DMS153 treated with DMSO at 0.1 percent for 48 hours (cell line): ENCODE measurements at regions not wholly inside any gene's neighbourhood (a gene's known extent, or its start where the extent isn't known, plus 50 kb on each side); places are given as distances from the start of the nearest gene placed in this dataset.
A peak's percentile ranks its signal among the peaks of the same experiment; 100 is the strongest.
"Not testable (repeated sequence)": the region's sequence is repeated elsewhere in the genome, so short reads cannot be mapped to it uniquely, and the experiment has no call there.

Experiments
- DNase-seq: peaks from one replicate; lab custom pipeline; 2025; ENCODE audit not compliant: unreplicated experiment; lab: John Stamatoyannopoulos, UW

DNA sequence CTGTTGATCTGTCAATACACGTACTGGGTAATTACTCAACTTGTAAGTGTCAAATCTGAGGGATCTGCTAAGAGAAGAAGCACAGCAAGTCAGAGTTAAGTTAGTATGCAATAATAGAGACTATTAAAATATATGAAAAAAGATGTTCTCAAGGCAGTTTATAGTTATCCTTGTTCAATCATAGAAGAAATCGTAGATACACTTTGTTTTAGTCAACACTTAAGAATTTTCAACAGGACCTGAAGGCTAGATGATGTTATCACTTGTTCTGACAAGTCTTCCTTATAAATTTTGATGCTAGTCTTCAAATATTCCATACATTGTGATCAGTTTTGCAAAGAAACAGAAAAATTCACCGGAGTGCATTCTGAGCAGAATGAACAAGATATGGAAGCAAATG is 91.1 kb upstream of the KCNQ5 start:
- DNase-seq: no peak

DNA sequence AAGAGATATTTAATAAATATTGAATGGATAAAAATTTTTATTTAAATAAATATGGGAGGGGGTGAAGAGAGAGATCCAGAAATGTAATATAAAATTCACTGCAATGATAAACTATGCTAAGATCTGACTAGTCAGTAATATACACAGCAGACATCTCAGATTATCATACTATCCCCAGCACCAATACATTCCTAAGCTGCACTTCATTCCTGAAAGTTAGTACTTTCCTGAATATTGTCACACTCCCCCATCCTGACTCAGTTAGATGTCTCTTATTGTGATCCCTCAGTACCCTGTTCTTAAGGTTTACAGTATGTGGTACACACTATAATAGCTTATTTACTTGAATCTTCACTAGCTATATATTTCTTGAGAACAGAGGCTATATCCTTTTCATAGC is 88.3 kb upstream of the KCNQ5 start:
- no peak for DNase-seq

DNA sequence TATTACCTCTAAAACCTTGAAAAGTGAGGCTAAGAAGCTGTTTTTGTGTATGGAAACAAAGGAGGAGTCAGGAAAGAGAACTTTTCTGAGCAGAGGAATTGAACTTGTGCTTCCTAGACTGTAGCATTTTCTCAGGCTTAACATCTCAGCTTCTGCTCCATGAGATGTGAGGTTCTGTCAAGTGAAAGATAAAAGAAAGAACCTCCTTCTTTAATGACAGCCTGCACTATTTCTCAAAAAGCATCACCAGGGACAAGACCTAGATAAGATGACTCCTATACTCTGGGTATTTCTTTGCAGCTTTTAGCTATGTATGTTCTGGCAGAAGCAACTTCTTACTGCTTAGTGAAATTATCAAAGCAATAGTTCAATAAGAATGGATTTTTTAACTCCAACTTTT is 87.6 kb upstream of the KCNQ5 start:
- DNase-seq: no peak

DNA sequence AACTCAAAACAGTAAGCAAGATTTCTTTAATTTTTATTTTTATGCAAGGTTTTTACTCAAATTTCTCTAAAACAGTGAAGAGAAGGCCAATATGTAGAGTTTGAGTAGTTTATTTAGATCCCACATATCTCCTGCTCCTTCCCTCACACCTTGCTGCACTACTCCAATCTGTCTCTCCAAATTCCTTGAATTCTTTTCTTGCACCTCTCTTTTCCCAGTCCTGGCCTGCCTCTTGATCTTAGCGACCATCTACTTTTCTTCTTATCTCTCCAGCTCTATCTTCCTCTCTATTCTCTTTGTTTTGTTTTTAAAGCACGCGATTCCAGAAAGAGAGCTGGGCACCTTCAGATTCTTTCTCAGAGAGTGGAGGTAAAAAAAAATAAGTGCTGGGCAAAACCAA is 86.7 kb upstream of the KCNQ5 start:
- DNase-seq: no peak

DNA sequence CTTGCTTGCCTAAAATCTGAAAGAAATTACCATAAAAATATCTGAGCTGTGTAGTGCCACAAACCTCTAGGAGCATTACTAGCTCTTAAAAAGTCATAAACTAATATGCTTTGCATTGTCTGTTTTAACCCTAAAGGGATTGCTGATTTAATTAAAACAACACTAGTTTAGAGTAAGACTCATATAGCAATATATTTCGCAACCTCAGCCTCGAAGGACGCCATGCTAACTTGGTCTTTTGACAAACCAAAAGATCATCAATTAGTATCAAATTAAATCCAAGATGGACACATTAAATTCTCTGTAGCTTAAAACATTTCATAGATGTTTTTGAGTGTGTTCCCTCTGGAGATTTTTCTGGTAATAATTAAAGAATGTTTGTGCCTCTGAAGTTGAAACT is 74.8 kb upstream of the KCNQ5 start:
- DNase-seq: no peak

DNA sequence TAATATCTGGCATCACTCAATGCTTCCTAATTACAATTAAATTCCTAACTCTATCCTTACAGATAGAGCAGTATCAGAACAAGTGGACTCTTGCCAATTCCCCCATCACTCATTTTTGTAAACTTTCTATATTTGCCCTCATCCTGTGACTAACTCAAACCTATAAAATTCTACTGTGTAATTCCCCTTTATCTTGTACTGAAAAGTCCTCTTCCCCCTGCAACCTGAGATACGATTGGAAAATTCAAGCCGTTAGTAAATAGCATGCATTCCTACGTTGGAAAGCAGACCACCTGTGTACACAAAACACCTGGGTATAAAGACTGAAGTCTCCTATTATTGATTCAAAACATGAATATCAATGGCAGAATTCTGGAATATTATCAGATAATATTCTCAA is 70.4 kb upstream of the KCNQ5 start:
- DNase-seq: no peak

DNA sequence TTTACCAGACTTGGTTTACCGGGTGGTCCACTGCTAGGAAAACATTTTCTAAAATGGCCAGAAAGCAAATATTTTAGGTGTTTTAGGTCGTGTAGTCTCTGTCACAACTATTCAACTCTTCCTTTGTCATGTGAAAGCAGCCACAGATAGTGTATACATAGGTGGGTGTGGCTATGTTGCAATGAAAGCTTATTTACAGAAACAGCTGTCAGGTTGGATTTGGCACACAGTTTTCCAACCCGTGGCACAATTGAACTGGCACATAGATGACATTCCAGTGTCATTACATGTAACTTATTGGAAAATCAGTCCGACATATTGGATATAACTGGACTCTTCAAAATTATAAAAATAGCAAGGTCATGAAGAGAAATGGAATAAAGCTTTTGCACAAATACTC is 68.9 kb upstream of the KCNQ5 start:
- peak; percentile 74 for DNase-seq

DNA sequence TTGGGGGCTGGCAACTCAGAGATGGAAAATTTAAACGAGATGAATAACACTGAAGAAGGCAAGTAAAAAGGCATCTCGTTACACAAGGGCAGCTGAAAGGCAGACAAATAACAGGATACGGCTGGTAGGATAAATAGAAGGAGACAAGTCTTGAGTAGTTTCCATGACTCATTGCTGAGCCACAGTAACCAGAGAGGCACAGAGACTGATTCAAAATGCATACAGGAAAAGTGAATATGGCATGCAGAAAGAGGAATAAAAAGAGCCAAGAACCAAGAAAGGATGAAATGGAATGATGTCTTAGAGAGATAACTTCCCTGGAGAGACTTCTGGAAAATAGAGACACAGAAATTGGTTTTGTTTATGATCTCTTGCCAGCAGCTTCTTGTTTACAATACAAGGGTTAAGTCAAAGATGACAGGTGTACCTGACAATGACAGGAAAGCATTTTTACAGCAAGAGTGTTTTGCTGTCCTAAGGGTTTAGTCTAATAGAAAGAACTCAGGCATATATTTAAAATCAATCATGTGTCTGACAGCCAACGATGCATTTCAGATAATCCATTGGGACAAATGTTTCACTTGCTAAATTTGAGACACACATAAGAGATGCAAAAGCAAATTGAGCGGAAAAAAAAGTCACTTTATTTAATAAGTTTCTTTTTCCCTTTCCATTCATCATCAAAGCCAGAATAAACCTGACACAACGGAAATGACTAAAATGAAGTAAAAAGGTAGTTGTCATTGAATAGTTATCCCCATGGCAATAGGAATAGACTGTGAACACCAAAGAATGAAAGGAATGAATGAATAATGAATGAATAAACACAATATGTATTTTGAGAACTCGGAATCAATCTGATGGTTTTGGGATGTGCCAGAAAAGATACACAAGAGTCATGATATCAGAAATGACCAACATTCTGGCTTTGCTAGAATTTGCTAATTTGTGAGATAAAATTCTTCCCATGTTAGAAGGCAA is 68.0 kb upstream of the KCNQ5 start:
- peak; percentile 91 for DNase-seq

DNA sequence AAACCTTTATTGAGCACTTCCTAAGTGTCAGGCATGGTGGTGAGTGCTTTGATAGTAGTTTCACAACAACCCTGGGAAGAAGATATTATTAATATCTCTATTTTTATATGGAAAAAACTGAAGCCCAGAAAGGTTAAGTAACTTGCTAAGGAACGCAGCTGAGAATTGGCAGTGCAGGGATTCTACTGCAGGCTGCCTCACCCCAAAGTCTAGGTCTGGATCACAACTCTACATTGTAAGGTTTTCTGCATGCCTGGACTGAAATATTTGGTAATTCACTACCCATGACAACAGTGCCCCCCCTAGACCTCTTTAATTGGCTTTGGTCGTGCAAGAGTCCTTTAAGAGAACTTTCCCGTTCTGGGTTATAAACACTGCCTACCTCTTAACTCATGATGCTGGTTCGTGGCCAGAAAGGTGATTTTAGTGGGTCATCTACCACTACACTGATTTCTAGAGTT is 67.1 kb upstream of the KCNQ5 start:
- DNase-seq: no peak

DNA sequence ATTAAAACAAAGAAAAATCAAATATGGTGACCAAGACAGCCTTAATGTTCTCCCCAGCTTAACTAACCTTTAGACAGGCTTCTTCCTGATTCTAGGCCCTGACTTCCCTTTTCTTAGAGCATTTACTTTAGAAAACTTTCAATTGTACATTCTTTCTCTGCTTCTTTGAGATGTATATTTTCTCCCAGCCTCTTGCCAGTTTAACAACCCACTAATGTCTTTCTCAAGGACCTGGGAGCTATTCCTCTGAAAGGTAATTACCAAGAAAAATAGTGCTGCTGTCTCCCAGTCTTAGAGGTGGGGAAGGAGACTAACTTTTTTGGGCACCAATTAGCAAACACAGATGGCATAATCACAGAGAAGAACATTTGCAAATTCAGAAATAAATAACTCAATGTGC is 62.8 kb upstream of the KCNQ5 start:
- no peak for DNase-seq

DNA sequence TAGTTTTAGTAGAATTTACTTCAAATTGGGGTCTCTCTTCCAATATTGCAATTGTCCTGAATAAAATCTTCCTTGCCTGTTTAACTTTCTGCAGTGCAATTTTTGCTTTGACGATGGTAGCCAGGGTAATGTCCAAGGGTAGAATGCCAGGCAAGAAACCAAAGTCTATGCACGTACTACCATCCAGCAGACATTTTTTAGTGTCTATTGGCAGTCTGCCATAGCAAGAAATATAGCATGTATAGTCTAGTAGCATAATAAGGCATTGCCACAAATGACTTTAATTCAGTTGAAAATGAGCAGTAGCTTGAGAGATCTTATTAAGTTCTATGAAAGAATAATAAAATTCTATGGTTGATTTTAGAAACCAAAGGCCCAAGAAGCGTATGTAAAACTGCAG is 62.3 kb upstream of the KCNQ5 start:
- no peak for DNase-seq

DNA sequence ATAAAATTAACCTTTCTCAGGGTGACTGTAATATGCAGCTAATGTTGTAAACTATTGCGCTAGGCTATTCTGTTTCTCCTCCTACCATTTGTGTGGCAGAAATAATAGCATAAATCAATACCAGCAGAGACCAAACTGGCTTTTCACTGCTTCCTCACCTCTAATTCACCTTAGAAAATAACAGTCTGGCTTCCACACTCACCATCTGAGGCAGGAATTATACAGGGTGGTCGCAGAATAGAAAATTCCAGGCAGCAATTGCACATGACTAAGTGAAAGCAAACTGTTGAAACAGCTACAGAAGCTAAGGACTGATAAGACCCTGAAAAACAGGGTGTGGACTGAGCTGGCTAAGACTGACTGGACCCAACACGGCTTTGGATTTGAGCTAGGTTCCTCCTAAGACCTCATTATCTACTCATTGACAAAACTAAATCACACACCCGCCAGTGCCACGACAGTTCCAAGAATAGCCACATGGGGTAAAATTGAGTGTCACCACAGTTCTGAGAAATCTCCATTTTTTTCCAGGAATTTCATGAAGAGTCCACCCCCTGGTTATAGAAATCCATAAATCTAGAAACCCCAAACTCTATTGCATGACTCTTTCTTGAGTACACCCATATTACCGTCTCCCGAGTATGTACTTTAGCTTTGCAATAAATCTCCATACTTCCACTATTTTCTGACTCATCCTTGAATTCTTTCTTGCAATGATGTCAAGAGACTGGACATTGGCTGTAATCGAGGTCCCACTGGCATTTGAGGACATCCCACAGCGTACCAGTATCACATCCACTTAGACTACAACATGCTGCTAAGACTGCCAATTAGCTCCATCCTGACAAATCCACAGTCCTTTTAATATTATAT is 60.9 kb upstream of the KCNQ5 start:
- DNase-seq: no peak

DNA sequence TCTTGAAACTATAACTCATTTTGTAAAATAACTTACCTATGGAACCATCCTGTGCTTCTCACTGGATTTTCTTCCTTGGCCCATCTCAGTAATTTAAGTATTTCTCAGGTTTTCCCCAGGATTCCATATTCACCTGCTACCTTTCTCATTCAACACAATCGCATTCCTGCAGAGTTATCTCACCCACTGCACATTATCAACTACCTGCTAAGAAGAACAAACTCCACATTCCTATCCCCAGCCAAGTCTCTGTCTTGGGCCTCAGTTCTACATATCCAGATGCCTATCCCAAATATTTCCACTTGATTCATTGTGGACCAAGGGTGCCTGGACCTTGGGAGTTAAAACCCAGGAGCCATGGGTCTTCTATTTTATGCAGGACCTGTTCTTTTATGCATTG is 60.2 kb upstream of the KCNQ5 start:
- DNase-seq: no peak

DNA sequence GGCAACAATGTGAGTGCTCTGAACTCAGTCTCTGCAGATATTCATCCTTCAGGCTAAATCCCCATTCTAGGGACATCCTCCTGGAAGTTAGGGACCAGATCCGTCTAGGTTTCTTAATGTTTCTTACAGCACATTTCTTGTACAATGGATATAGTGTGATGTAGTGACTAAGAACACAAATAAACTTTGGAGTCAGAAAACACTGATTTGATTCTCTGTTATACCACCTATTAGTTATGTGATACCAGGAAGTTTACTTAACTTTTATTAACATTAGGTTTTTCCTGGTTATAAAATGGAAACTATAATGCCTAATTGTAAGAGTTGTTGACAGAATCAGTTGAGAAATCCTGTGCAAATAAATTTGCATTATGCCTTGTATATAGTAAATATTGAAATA is 57.6 kb upstream of the KCNQ5 start:
- no peak for DNase-seq

DNA sequence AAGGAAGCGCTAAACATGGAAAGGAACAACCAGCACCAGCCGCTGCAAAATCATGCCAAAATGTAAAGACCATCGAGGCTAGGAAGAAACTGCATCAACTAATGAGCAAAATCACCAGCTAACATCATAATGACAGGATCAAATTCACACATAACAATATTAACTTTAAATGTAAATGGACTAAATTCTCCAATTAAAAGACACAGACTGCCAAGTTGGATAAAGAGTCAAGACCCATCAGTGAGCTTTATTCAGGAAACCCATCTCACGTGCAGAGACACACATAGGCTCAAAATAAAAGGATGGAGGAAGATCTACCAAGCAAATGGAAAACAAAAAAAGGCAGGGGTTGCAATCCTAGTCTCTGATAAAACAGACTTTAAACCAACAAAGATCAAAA is 49.9 kb upstream of the KCNQ5 start:
- not testable (repeated sequence) for DNase-seq
